HG03280 (cell line): ENCODE measurements at regions not wholly inside any gene's neighbourhood (a gene's known extent, or its start where the extent isn't known, plus 50 kb on each side); places are given as distances from the start of the nearest gene placed in this dataset.

Source experiments
- ATAC-seq: cut with Tn5 transposase; IDR thresholded peaks from one replicate; pipeline ENCODE4 v1.9.1; 2021; ENCODE audit warnings: mild to moderate bottlenecking, moderate library complexity; ENCODE audit not compliant: unreplicated experiment

DNA sequence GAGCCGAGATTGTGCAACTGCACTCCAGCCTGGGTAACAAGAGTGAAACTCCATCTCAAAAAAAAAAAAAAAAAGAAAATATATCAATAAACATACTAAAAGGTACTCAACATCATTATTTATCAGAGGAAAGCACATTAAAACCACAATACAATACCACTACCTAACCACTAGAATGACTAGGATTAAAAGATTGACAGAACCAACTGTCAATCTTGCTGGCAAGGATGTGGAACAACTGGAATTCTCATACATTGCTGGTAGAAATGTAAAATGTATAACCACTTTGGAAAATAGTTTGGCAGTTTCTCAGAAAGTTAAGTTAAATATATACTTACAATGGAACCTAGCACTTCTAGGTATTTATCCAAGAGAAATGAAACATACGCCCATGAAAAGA lies 88.6 kb downstream of the B3GNT2 start:
- ATAC-seq = no peak

DNA sequence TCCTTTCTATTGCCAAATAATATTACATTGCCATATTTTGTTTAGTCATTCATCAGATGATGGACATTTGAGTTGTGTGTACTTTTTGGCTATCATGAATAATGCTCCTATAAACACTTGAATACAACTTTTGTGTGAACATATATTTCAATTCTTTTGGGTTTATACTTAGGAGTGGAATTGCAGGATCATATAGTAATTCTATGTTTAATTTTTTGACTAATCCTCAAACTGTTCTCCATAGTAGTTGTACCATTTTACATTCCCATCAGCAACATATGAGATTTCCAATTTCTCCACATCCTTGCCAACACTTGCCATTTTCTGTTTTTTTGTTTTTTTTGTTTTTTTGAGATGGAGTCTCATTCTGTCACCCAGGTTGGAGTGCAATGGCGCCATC lies 87.2 kb downstream of the B3GNT2 start:
- ATAC-seq = no peak

DNA sequence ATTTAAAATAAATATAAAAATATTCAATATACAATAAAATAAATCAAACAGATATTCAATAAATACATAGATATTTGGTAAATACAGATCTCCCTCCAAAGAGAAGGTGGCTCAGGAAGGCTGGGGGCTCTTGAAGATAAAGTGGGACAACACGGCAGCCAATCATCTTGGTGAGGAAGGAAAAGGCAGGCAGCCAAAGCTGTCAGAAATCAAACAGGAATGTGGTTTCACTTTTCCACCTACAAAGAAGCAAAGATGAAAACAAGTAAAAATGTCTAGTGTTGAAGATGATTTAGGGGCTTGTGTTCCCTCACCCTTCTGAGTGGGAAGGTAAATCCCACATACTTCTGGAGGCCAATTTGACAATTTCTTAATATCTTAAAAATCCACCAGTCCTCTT lies 85.7 kb downstream of the B3GNT2 start:
- ATAC-seq = no peak

DNA sequence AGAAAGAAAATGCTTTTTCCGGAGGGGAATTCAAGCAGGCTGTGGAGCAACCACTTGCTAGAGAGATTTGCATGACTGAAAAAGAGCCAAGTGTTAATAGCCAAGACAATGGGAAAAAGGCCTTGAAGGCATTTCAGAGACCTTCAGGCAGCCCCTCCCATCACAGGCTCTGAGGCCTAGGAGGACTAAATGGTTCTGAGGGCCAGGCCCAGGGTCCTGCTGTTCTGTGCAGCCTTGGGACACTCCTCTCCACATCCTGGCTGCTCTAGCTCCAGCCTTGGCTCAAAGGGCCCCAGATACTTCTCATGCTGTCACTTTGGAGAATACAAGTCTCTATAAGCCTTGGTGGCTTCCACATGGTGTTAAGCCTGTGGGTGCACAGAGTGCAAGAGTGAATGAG lies 81.8 kb downstream of the B3GNT2 start:
- no peak for ATAC-seq
